ENCODE measurements at regions not wholly inside any gene's neighbourhood (a gene's known extent, or its start where the extent isn't known, plus 50 kb on each side); places are given as distances from the start of the nearest gene placed in this dataset.
"Not testable (repeated sequence)": the region's sequence is repeated elsewhere in the genome, so short reads cannot be mapped to it uniquely, and the experiment has no call there.

DNA sequence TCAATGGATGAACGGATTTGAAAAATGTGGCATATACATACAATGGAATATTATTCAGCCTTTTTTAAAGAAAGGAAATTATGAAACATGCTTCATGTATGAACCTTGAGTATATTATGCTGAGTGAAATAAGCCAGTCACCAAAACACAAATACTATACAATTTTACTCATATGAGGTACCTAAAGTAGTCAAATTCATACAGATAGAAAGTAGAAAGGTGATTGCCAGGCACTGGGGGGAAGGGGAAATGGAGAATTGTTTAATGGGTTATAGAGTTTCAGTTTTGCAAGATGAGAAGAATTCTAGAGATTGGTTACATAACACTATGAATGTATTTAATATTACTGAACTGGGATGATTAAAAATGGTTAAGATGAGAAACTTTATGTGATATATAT, 171.4 kb downstream of the TMTC3 start:
- no peak for DNase-seq

GRCh38 chr12:88314706-88315105, 172.6 kb downstream of the TMTC3 start:
- DNase-seq: no peak

DNA sequence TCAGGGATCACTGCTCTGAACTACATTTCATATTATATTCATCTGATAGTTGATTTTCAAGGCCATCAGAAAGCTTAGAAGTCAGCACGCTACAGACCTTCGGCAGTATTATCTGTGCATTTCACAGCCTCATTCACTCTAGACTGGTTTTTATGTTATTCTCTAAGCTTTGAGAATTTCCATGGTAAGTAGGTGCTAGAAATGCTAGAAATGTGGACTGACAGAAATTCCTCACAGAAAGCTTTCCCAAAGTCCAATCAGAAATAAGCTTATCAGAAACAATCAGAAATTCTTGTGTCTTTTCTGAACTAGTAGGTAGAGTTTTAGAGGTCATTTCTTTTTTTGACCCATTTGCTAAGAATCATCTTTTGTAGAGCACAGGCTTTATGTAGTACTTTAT, 176.6 kb downstream of the TMTC3 start:
- no peak for DNase-seq

- no peak for DNase-seq
These were observed 183.1 kb downstream of the TMTC3 start for GRCh38 chr12:88325076-88325815.

DNA sequence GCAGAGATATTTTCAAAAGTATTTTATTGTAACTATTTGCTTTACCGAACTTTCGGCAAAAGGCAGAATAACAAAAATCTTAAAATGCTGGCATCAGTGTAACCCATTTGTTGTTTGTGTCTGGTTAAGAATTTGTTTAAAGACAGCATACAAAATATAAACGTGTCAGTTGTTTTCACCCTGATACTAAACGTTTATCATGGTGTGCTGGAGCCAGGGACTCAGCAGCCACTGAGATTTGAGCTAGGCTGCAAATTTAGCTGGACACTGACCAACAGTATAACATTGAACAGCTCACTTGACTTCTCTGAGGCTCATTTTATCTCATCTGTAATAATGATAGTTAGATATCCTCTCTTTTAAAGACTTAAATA, 183.7 kb downstream of the TMTC3 start:
- DNase-seq: no peak

- no peak for DNase-seq
These were observed 185.2 kb downstream of the TMTC3 start for GRCh38 chr12:88327276-88327675.

GRCh38 chr12:88328090-88328489, 186.0 kb downstream of the TMTC3 start:
- DNase-seq: peak; percentile 26

GRCh38 chr12:88329833-88330232, 187.7 kb downstream of the TMTC3 start:
- DNase-seq: no peak

- DNase-seq: no peak
These were observed 192.2 kb downstream of the TMTC3 start for GRCh38 chr12:88334271-88334670.

DNA sequence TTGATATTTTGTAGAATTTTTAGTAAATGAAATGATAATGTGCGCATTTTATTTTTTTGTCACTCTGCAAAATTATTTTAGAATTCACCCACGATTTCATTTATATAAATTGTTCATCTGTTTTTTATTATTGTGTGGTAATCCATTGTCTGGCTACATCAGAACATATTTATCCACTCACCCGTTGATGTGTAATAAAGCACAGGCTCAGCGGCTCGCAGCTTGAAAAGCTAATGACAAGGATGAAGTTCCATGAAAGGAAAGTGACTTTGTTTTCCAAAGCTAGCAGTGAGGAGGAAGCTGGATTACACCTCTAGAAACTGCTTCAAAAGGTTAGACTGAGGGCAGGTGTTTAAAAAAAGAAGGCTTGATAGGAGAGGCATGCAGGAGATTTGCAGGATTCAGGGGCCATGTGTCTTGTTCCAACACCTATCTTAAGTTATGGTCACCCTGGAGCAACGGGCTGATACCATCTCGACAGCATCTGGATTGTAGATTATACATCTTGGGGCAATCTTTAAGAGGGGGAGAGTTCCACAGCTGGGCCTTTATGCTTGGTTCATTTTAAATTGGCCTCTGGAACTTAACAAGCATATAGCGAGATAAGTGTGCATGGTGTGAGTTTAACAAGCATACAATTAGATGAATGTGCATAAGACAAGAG, 194.1 kb downstream of the TMTC3 start:
- no peak for DNase-seq

DNA sequence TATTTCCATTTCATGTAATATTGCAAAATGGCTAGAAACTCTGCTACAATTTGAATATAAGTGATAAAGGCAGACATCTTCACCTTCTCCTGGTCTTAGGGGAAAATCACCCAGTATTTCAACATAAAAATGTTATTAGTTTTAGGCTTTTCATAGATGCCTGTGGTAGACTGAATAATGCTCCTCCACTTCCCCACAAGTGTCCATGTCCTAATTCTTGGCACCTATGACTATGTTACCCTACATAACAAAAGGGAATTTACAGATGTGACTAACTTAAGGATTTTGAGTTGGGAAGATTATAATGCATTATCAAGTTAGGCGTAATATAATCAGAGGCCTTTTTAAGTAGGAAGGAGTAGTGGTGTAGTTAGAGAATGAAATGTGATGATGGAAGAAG, 196.4 kb downstream of the TMTC3 start:
- DNase-seq: no peak

- DNase-seq: no peak
These were observed 197.3 kb downstream of the TMTC3 start for GRCh38 chr12:88339254-88339949.

- no peak for DNase-seq
These were observed 197.9 kb downstream of the TMTC3 start for GRCh38 chr12:88339966-88340365.

GRCh38 chr12:88342251-88342806, 200.2 kb downstream of the TMTC3 start:
- no peak for DNase-seq

GRCh38 chr12:88351146-88351545, 209.0 kb downstream of the TMTC3 start:
- DNase-seq: no peak

DNA sequence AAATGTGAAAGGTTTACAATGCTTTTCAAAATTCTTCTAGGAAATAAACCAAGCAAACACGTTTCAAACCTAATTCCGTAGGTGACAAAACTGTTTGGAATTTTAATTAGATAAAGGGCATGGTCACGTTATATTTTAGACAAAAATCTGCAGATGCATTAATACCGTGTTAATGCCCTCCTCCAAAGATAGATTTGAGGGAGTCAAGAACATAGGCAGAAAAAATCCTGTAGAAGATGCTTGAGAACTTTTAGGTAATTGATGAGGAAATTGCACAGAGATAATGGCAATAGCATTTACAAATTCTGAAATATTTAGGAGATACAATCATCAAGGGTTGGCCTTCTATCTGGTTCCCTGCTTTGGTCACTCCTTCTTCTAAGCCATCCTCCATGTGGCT, 212.6 kb downstream of the TMTC3 start:
- DNase-seq: no peak

GRCh38 chr12:88360343-88360742, 218.2 kb downstream of the TMTC3 start:
- no peak for DNase-seq

DNA sequence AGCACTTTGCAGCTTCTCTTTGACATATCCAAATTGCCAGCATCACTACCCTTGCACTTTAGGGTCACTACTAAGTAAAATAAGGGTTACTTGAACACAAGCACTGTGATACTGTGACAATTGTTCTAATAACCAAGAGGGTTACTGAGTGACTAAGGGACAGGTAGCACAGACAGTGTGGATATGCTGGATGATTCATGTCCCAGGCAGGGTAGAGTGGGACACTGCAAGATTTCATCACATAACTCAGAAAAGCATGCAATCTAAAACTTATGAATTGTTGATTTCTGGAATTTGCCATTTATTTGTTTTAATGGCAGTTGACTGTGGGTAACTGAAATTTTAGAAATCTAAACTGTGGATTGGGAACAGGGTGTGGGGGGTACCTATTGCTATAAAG, 218.8 kb downstream of the KITLG start:
- no peak for DNase-seq

DNA sequence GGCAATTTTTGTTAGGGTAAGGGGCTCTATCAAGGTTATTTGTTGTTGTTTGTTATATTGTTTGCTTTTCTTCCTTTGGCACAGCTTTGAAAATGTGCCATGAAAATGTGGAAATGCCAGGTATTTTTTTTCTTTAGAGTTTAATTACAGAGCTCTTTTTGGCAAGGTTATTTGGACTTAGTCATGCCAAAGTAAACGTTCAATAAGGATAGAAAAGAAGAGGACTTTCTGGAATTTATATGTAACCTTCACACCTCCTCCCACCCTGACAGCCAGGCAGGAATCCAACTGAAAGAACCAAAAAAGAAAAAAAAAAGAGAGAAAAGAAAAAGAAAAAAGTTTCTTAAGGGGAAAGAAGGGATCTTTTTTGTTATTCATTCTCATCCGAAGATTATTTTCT, 217.8 kb downstream of the KITLG start:
- no peak for DNase-seq

DNA sequence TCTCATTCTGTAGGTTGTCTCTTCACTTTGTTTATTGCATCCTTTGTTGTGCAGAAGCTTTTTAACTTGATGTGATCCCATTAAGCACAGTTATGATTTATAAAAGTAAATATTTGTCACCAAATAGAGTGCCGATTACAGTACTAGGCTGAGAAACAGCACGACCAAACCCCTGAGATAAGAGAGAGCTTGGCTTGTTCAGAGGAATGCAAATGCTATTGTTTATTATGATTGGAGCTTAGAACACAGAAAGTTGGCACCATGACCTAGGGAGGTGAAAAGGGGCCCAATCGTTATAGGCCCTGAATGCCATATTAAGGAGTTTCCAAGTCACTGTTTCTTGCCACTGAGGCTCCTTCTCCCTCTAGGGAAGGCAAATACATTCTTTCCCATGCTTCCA, 214.9 kb downstream of the KITLG start:
- DNase-seq: no peak

DNA sequence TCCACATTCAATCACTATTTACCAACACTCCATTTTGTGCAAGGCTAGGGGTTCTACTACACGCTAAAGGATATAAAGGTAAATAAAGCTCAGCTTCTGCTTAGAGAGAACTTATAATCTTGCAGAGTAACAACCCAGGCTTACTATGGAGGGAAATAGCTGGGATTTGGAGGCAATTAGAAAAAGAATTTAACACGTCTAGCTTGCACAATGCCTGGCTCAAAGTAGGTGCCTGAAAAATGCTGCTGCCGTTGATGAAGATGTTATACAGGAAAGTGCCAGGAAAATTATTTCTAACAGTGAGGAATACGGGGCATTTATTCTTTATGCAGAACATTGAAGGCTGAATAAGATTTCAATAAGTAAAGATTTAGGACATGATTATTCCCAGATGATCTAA, 214.2 kb downstream of the KITLG start:
- DNase-seq: no peak

GRCh38 chr12:88367231-88367630, 213.0 kb downstream of the KITLG start:
- no peak for DNase-seq

DNA sequence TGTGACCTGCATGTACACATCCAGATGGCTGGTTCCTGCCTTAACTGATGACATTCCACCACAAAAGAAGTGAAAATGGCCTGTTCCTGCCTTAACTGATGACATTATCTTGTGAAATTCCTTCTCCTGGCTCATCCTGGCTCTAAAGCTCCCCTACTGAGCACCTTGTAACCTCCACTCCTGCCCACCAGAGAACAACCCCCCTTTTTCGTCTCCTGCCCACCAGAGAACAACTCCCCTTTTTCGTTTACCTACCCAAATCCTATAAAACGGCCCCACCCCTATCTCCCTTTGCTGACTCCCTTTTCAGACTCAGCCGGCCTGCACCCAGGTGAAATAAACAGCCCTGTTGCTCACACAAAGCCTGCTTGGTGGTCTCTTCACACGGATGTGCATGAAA, 212.2 kb downstream of the KITLG start:
- DNase-seq: not testable (repeated sequence)
